C1 segment of cervical spinal cord (tissue), 14 donors: ENCODE measurements at regions not wholly inside any gene's neighbourhood (a gene's known extent, or its start where the extent isn't known, plus 50 kb on each side); places are given as distances from the start of the nearest gene placed in this dataset.
A peak's percentile ranks its signal among the peaks of the same experiment; 100 is the strongest.

Source experiments
- DNase-seq, 14 donors: peaks; one replicate each; lab custom pipeline; 2025; lab: John Stamatoyannopoulos, UW

DNA sequence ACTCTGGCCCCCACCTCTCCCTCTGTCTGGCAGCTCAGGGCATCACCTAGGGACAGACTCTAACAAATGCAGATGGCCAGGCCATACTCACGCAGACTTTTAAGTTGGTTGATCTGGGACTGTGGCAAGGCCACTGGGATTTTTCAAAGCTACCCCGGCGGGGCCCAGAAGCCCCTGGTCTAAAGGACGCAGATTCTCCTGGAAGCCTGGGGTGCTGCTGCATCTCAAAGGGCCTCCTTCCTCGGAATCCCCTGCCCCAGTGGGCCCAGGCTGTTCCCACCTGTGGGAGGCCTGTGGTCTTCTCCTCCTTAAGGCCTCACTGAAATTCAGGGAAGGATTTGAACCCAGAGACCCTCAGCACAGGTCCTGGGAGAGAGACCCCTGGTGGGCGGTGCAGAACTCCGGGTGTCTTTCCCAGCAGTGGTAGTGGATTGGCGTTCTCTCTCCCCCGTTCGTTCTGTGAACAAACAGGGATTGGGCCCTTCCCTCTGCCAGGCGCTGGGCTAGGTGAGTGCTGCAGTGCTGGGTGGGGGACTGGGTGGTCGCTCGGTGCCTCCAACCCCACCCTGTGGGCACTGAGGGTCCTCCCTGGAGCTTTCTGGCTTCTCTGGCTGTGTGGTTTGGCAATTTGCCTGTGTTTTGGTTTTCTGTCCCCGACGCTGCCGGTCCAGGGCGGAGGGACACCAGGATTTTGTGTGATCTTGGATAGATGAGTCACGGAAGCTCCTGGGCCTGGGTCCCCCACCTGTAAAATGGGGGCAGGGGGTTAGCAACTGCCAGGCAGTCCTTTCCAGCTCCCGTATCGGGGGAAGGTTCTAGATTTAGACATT is 160.5 kb upstream of the GSE1 start:
- DNase-seq, result no peak

GRCh38 chr16:85453194-85453678 is 159.9 kb upstream of the GSE1 start:
- DNase-seq, result peak in 4 of 14 donors; percentile 4 to 27 (median 20)

DNA sequence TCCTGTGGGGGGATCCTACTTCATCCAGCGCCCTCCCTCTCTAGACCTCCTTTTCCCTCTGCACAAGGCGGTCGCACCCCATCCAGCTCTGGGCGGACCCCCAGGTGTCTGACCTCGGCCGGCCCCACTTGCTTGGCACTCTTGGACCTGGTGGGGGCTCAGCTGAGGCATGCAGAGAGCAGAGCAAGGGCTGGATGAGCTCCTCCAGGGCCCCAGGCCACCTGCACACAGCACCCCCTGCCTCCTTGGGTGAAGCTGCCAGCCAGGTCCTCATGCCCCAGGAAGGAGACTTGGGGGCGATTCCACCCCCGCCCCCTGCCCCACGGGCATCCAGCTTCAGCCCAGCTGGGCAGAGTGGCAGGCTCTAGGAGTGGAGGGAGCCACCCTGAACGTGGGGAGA is 159.4 kb upstream of the GSE1 start:
- DNase-seq, result no peak

GRCh38 chr16:85454171-85454872 is 158.8 kb upstream of the GSE1 start:
- DNase-seq, result no peak

DNA sequence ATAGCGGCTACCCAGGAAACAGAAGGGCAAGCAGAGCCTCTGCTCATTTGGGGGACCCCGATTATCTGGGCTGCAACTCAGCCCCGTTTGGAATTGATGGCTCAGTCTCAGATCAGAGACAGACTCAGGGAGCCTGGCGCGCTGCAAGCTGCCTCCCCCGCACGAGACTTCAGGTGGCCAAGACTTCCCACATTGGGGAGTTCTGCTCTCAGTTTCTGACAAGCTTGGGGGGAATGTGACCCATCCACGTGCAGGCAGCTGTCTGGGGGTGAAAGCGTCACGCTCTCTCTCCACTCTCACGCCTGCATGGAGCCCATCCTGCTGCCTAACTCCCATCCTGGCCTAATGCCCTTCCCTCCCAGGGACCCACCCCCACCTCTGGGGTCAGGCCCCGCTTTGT is 157.6 kb upstream of the GSE1 start:
- DNase-seq, result no peak

GRCh38 chr16:85457366-85457765 is 155.8 kb upstream of the GSE1 start:
- DNase-seq, result no peak

- DNase-seq, result no peak
These were observed 154.2 kb upstream of the GSE1 start for GRCh38 chr16:85458968-85459367.

- DNase-seq, result no peak
These were observed 153.4 kb upstream of the GSE1 start for GRCh38 chr16:85459529-85460251.

GRCh38 chr16:85460252-85461021 is 152.7 kb upstream of the GSE1 start:
- no peak for DNase-seq

DNA sequence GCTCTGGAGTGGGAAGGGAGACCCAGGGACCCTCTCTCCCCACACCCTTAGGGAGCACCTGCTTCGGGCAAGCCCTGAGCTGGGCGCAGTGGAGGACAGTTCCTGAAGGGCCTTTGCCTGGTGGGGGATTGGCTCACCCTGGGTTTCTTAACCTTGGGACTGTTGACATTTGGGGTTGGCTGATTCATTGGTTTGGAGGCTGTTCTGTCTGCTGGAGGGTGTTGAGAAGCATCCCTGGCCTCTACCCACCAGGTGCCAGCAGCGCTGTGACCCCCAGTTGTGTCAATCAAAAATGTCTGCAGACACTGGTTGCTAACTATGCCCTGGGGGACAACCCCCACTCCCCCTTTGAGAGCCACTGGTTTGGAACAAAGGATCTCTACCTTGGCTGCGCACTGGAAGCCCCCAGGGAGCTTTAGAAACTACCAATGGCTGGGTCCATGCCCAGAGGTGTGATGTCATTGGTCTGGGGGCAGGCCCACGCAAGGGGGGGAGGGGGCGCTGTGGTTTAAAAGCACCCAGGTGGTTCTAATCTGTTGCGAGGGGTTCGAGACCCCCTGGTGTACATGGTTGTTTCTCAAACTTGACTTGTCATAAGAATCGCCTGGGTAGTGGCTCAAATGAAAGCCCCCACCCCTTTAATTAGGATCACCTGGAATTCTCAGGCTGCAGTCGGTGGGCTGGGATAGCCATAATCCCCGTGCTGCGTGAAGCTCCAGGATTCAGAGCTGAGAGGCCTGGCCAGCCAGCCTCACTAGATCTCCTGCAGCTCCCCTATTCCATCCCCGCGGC is 151.9 kb upstream of the GSE1 start:
- DNase-seq, result no peak

GRCh38 chr16:85461814-85462713 is 151.1 kb upstream of the GSE1 start:
- DNase-seq, result no peak

- DNase-seq, result no peak
These were observed 150.2 kb upstream of the GSE1 start for GRCh38 chr16:85462714-85463611.

GRCh38 chr16:85463672-85464382 is 149.3 kb upstream of the GSE1 start:
- DNase-seq, result no peak

DNA sequence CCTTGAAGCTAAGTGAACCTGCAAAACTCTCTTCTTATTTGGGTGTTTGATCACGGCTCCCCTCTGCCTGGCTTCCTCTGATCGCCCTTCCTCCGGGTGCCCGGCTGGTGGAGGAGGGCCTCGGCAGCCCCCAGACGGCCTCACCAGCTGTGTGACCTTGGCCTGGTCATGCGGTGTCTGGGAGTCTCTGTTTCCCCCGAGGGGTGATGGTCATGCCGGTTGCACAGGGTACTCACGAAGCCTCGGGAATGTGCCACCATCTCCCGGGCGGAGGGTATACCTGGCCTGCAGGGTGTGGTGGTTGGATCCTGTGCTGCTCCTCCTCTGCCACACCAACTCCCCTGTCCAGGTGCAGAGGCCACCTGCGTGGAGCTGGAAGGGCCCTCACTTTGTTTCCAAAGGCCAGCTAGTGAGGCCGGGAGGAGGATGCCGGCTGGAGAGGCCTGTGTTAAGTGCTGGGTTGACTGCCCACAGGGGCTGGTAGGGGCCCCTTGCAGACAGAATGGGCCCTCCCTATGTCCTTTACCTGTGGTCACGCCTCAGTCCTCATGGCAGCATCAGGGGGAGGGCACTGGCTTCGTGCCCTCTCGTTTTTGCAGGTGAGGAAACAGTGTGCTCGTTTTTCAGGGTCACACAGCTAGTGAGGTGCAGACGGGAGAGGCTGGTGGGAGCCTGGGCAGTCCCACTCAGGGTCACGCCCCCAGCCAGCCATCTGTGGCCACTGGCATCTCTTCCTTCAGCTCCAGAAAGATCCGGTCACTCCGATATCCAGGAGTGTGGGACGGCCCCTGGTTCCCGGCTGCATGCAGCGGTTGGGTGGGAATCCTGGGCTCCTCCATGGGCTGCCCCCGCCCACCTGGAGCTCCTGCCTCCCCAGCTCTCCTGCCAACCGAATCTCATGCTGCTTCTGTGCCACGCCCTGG is 148.5 kb upstream of the GSE1 start:
- DNase-seq, result no peak

DNA sequence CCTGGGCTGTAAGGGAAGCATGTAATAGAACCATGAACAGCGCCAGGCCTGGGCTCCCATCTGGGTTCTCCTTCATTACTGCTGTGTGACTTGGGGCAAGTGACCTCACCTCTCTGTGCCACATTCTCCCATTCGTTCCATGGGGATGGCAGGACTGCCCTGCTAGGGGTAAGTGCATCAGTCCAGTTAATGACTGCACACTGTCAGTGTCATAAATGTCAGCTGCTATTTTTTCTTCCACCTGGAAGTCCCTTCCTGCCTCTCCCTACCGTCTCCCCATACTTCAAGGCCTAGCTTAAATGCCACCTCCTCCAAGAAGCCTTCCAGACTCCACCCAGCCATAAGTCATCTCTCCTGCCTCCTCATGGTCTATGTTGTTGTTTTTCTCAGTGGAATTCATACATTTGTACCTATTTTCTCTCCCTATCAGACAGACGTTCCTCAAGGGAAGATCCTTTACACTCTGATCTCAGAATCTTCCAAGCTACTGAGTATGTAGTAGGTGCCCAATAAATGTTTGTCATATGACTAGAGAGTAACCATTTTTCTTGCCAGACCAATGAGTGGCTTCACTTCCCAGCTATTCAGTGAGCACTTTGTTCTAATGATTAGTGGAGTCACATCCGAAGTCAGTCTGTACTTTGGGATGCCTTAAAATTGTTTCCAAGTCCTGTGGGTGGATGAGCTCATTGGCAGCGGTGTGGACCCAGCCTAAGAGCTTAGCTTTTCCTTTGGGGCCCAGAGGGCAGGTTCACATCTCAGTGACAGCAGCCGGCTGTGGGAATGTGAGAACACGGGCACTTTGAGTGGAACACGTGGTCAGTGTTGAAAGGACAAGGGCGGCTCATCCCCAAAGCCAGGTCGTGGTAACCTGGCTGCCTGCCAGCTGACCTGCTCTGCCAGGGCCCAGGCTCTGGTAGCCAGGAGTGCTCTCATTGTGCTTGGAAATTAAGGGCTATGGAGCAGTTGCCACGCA is 147.5 kb upstream of the GSE1 start:
- DNase-seq, result peak in 7 of 14 donors; percentile 8 to 62 (median 26)

DNA sequence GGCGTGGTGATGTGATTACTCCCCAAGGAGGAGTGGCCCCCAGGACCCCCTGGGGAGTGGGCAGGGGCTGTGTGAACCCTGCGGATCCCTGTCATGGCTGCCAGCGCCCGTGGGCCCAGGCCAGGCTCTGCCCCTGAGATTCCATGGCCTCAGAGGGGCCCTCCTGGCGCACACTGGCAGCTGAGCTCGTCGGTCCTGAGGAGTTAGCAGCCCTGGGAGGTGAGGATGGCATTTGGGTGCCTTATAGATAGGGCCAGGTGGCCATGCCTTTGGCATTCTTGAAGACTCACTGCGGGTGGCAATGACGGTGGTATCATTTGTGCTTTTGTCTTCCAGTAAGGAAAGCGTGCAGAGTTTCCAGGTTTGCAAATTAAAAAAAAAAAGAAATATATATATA is 146.8 kb upstream of the GSE1 start:
- no peak for DNase-seq
